ENCODE measurements at regions not wholly inside any gene's neighbourhood (a gene's known extent, or its start where the extent isn't known, plus 50 kb on each side); places are given as distances from the start of the nearest gene placed in this dataset.

DNA sequence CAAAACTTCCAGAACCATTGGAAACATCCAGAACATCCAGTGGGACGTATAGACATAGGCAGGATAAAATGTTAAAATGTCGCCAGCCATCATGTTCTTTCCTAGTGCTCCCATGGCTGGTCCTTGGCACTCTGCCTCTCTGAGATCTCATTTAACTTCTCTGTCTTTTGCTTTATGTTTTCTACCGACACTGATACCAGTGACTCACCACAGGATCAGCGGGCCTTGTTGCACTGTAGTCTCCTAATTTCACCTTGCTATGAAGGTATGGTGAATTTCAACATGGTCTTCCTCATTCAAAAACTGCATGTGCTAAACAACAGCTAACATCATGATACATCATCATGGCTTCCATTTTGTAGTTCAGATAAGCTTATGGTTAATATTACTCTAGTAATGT lies 521.0 kb upstream of the IGFBP7 start:
- H3K4me3 Mint-ChIP-seq (ENCODE audit: low read depth, unreplicated experiment): no peak overlapping the region
- CTCF ChIA-PET: no interaction called here
- no peaks in the 10 kb centered on the region for H3K27me3 Mint-ChIP-seq (ENCODE audit: unreplicated experiment)
- peaks cover 7% of the 10 kb centered on the region for H3K9me3 Mint-ChIP-seq (ENCODE audit: low read depth, unreplicated experiment)
- H3K36me3 Mint-ChIP-seq (ENCODE audit: insufficient read depth, unreplicated experiment): no peaks in the 10 kb centered on the region
- intact Hi-C loops (cut with micrococcal nuclease; ENCODE audit: unreplicated experiment): no loop called here
- TF ChIP-seq, protein P1, sequence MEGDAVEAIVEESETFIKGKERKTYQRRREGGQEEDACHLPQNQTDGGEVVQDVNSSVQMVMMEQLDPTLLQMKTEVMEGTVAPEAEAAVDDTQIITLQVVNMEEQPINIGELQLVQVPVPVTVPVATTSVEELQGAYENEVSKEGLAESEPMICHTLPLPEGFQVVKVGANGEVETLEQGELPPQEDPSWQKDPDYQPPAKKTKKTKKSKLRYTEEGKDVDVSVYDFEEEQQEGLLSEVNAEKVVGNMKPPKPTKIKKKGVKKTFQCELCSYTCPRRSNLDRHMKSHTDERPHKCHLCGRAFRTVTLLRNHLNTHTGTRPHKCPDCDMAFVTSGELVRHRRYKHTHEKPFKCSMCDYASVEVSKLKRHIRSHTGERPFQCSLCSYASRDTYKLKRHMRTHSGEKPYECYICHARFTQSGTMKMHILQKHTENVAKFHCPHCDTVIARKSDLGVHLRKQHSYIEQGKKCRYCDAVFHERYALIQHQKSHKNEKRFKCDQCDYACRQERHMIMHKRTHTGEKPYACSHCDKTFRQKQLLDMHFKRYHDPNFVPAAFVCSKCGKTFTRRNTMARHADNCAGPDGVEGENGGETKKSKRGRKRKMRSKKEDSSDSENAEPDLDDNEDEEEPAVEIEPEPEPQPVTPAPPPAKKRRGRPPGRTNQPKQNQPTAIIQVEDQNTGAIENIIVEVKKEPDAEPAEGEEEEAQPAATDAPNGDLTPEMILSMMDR (IDR thresholded peaks at IDR 0.05; ENCODE audit: unreplicated experiment): no peak
- no peaks in the 10 kb centered on the region for H3K4me1 Mint-ChIP-seq (ENCODE audit: low read depth, unreplicated experiment)
- no peak overlapping the region for H3K27ac Mint-ChIP-seq (ENCODE audit: unreplicated experiment)
- DNase-seq: no peak
- no TSS peak for BruUV-seq (replicated peaks)

DNA sequence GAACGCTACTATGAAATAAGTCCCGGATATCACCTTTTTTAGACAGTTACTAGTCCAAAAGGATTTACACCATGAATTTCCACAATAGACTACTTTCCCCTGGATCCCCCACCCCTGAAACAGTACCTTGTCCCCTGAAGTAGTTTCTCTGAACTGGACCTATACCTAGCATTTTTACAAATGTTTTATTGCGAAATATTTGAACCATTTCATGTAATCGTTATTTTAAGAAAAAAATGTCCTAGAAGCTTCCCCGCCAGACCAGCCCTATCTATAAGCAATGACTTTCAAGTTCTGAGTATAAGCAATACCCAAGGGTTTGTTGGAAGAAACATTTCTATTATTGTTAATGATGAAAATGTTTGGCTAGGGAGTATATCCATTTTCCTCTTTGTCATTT lies 517.8 kb upstream of the IGFBP7 start:
- BruUV-seq (replicated peaks): no TSS peak
- H3K27me3 Mint-ChIP-seq (ENCODE audit: unreplicated experiment): no peaks in the 10 kb centered on the region
- CTCF ChIA-PET: no interaction called here
- H3K36me3 Mint-ChIP-seq (ENCODE audit: insufficient read depth, unreplicated experiment): no peaks in the 10 kb centered on the region
- intact Hi-C loops (cut with micrococcal nuclease; ENCODE audit: unreplicated experiment): no loop called here
- peaks cover 7% of the 10 kb centered on the region for H3K9me3 Mint-ChIP-seq (ENCODE audit: low read depth, unreplicated experiment)
- H3K4me1 Mint-ChIP-seq (ENCODE audit: low read depth, unreplicated experiment): no peaks in the 10 kb centered on the region
- no peak overlapping the region for H3K27ac Mint-ChIP-seq (ENCODE audit: unreplicated experiment)
- no peak for DNase-seq
- TF ChIP-seq, protein P1 (IDR thresholded peaks at IDR 0.05; ENCODE audit: unreplicated experiment): no peak
- no peak overlapping the region for H3K4me3 Mint-ChIP-seq (ENCODE audit: low read depth, unreplicated experiment)

DNA sequence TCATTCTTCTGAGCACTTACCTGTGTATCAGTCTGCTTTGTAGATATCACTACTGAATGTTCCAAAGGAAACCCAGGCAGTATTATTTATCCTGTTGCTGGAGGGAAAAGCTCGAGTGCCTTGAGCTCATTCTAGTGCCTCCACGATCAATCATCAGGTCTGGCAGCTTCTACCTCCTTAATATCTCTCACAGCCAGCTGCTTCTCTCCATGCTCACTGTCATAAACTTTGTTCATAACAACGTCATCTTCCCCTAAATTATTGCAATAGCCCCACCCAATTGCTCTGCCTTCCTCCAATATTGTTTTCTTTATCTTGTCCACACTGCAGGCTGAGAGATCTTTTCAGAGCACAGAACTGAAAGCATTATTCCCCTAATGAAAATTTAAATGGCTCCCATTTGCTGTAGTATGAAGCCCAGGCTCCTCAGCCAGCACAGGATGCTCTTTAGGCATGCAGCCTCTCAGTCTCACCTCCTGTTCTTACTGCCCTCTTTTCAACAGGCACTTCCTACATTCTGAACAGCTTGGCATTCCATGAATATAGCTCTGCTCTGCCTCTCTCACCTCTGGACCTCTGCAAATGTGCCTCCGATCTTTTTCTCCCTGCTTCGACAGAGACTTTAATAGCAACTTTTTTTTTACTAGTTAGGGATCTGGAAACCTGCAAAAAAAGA lies 504.2 kb upstream of the IGFBP7 start:
- no peaks in the 10 kb centered on the region for H3K27me3 Mint-ChIP-seq (ENCODE audit: unreplicated experiment)
- H3K4me1 Mint-ChIP-seq (ENCODE audit: low read depth, unreplicated experiment): no peaks in the 10 kb centered on the region
- BruUV-seq (replicated peaks): no TSS peak
- intact Hi-C loops (cut with micrococcal nuclease; ENCODE audit: unreplicated experiment): no loop called here
- DNase-seq: no peak
- TF ChIP-seq, protein P1 (IDR thresholded peaks at IDR 0.05; ENCODE audit: unreplicated experiment): no peak
- peaks cover 9% of the 10 kb centered on the region for H3K9me3 Mint-ChIP-seq (ENCODE audit: low read depth, unreplicated experiment)
- CTCF ChIA-PET: no interaction called here
- no peak overlapping the region for H3K27ac Mint-ChIP-seq (ENCODE audit: unreplicated experiment)
- H3K36me3 Mint-ChIP-seq (ENCODE audit: insufficient read depth, unreplicated experiment): no peaks in the 10 kb centered on the region
- H3K4me3 Mint-ChIP-seq (ENCODE audit: low read depth, unreplicated experiment): no peak overlapping the region

DNA sequence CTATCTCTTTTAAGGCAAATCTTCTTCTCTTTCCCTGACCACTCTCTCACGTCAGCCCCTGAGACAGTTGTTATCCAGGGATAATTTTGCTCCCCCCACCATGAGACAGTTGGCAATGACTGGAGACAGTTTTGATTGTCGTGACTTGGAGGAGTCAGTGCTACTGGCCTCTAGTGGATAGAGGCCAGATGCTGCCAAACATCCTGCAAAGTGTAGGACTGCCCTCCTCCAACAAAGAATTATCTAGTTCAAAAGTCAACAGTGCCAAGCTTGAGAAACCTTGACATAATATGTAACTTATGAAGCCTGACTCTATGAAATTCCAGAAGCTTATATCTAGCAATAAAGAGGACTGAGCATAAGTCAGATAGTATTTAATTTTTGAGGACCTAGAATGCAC lies 502.1 kb upstream of the IGFBP7 start:
- intact Hi-C loops (cut with micrococcal nuclease; ENCODE audit: unreplicated experiment): no loop called here
- no peak overlapping the region for H3K4me3 Mint-ChIP-seq (ENCODE audit: low read depth, unreplicated experiment)
- TF ChIP-seq, protein P1 (IDR thresholded peaks at IDR 0.05; ENCODE audit: unreplicated experiment): no peak
- peaks cover 12% of the 10 kb centered on the region for H3K9me3 Mint-ChIP-seq (ENCODE audit: low read depth, unreplicated experiment)
- CTCF ChIA-PET: no interaction called here
- no TSS peak for BruUV-seq (replicated peaks)
- H3K27ac Mint-ChIP-seq (ENCODE audit: unreplicated experiment): no peak overlapping the region
- H3K4me1 Mint-ChIP-seq (ENCODE audit: low read depth, unreplicated experiment): no peaks in the 10 kb centered on the region
- no peak for DNase-seq
- H3K27me3 Mint-ChIP-seq (ENCODE audit: unreplicated experiment): no peaks in the 10 kb centered on the region
- no peaks in the 10 kb centered on the region for H3K36me3 Mint-ChIP-seq (ENCODE audit: insufficient read depth, unreplicated experiment)

Data from Calu3 (cell line).